ENCODE measurements at regions not wholly inside any gene's neighbourhood (a gene's known extent, or its start where the extent isn't known, plus 50 kb on each side); places are given as distances from the start of the nearest gene placed in this dataset.

- intact Hi-C loops (cut with DNase I; ENCODE audit: low total_unique reads) = no loop called here
Measured at GRCh38 chr2:65831509-65831908, 399.1 kb upstream of the SPRED2 start.

DNA sequence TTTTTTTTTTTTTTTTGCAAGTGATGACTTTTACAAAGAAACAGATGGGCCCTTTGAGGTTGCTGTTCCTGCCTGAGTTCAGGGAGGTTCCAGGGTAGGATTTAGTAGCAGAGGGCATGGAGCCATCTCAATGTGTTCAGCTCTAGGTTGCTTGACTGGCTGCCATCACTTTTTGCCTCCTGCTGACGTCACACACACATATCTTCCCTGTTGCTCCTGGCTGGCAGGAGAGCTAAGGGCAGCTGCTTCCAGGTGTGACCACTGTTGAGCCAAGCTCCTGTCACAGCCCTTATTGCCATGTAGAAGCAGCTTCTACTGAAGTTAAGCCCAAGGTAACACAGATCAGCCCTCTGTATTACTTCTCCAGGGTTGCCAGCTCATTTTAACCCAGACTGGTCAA is 394.2 kb upstream of the SPRED2 start:
- intact Hi-C loops (cut with DNase I; ENCODE audit: low total_unique reads) (no loop called here), in situ Hi-C loops (cut with MboI; ENCODE audit: low pct_ligation_motif_present in 1 of 4, low pct_unique_long_range_greater_than_20kb in 1 of 4, low sequenced_read_pairs in 3 of 4) (no loop called here)
- Histone ChIP-seq H3K4me3 (no peak overlapping the region), H3K27me3 (no peaks in the 10 kb centered on the region), H3K36me3 (no peaks in the 10 kb centered on the region), H3K9me3 (no peaks in the 10 kb centered on the region), H3K27ac (no peak overlapping the region), H3K4me1 (no peaks in the 10 kb centered on the region)
- 44% methylated on average over 1 of the region's 1 CpG; no CpG with 5 or more reads in 1 of the 2 donors for WGBS, 2 donors (ENCODE audit: low coverage in 1 of 2)
- no peak for DNase-seq
- TF ChIP-seq POLR2AphosphoS5 (IDR thresholded peaks at IDR 0.05) = no peak
- TF ChIP-seq POLR2A (IDR thresholded peaks at IDR 0.05) = no peak
- TF ChIP-seq EP300 (IDR thresholded peaks at IDR 0.05; ENCODE audit: low read depth) = no peak
- TF ChIP-seq, protein P1, sequence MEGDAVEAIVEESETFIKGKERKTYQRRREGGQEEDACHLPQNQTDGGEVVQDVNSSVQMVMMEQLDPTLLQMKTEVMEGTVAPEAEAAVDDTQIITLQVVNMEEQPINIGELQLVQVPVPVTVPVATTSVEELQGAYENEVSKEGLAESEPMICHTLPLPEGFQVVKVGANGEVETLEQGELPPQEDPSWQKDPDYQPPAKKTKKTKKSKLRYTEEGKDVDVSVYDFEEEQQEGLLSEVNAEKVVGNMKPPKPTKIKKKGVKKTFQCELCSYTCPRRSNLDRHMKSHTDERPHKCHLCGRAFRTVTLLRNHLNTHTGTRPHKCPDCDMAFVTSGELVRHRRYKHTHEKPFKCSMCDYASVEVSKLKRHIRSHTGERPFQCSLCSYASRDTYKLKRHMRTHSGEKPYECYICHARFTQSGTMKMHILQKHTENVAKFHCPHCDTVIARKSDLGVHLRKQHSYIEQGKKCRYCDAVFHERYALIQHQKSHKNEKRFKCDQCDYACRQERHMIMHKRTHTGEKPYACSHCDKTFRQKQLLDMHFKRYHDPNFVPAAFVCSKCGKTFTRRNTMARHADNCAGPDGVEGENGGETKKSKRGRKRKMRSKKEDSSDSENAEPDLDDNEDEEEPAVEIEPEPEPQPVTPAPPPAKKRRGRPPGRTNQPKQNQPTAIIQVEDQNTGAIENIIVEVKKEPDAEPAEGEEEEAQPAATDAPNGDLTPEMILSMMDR (IDR thresholded peaks at IDR 0.05) = no peak

More at GRCh38 chr2:65831509-65831908, 399.1 kb upstream of the SPRED2 start:
- H3K27me3 ChIP-seq = no peaks in the 10 kb centered on the region
- TF ChIP-seq EP300 (IDR thresholded peaks at IDR 0.05; ENCODE audit: low read depth) (no peak), POLR2A (IDR thresholded peaks at IDR 0.05) (no peak), POLR2AphosphoS5 (IDR thresholded peaks at IDR 0.05) (no peak)
- TF ChIP-seq, protein P1 (IDR thresholded peaks at IDR 0.05) = no peak
- DNase-seq = no peak
- no peaks in the 10 kb centered on the region for H3K36me3 ChIP-seq
- in situ Hi-C loops (cut with MboI; ENCODE audit: low pct_ligation_motif_present in 1 of 4, low pct_unique_long_range_greater_than_20kb in 1 of 4, low sequenced_read_pairs in 3 of 4) = no loop called here
- no peak overlapping the region for H3K4me3 ChIP-seq
- H3K4me1 ChIP-seq = no peaks in the 10 kb centered on the region
- H3K9me3 ChIP-seq = no peaks in the 10 kb centered on the region
- 43 to 56% methylated on average over 1 of the region's 1 CpG for WGBS, 2 donors (ENCODE audit: low coverage in 1 of 2)
- H3K27ac ChIP-seq = no peak overlapping the region

- in situ Hi-C loops (cut with MboI; ENCODE audit: low pct_ligation_motif_present in 1 of 4, low pct_unique_long_range_greater_than_20kb in 1 of 4, low sequenced_read_pairs in 3 of 4) = no loop called here
- 75% methylated on average over 4 of the region's 4 CpGs; no CpG with 5 or more reads in 1 of the 2 donors for WGBS, 2 donors (ENCODE audit: low coverage in 1 of 2)
- no peak for DNase-seq
- Histone ChIP-seq H3K27me3 (no peaks in the 10 kb centered on the region), H3K9me3 (no peaks in the 10 kb centered on the region), H3K36me3 (no peaks in the 10 kb centered on the region), H3K27ac (no peak overlapping the region), H3K4me1 (no peaks in the 10 kb centered on the region), H3K4me3 (no peak overlapping the region)
- TF ChIP-seq POLR2A (IDR thresholded peaks at IDR 0.05) (no peak), EP300 (IDR thresholded peaks at IDR 0.05; ENCODE audit: low read depth) (no peak), POLR2AphosphoS5 (IDR thresholded peaks at IDR 0.05) (no peak)
- TF ChIP-seq, protein P1 (IDR thresholded peaks at IDR 0.05) = no peak
- intact Hi-C loops (cut with DNase I; ENCODE audit: low total_unique reads) = no loop called here
Measured at GRCh38 chr2:65823511-65823910, 391.1 kb upstream of the SPRED2 start.

GRCh38 chr2:65820454-65820853 is 388.1 kb upstream of the SPRED2 start:
- H3K4me3 ChIP-seq = no peak overlapping the region
- TF ChIP-seq, protein P1 (IDR thresholded peaks at IDR 0.05) = no peak
- TF ChIP-seq POLR2AphosphoS5 (IDR thresholded peaks at IDR 0.05) = no peak
- no peak for TF ChIP-seq EP300 (IDR thresholded peaks at IDR 0.05; ENCODE audit: low read depth)
- no peak for TF ChIP-seq POLR2A (IDR thresholded peaks at IDR 0.05)
- in situ Hi-C loops (cut with MboI; ENCODE audit: low pct_ligation_motif_present in 1 of 4, low pct_unique_long_range_greater_than_20kb in 1 of 4, low sequenced_read_pairs in 3 of 4) (no loop called here), intact Hi-C loops (cut with DNase I; ENCODE audit: low total_unique reads) (no loop called here)
- H3K9me3 ChIP-seq = no peaks in the 10 kb centered on the region
- no peak for DNase-seq
- no peaks in the 10 kb centered on the region for H3K27me3 ChIP-seq
- no peaks in the 10 kb centered on the region for H3K36me3 ChIP-seq
- H3K4me1 ChIP-seq = no peaks in the 10 kb centered on the region
- 70 to 74% methylated on average over 6 of the region's 6 CpGs for WGBS, 2 donors (ENCODE audit: low coverage in 1 of 2)
- H3K27ac ChIP-seq = no peak overlapping the region
